ENCODE measurements at regions not wholly inside any gene's neighbourhood (a gene's known extent, or its start where the extent isn't known, plus 50 kb on each side); places are given as distances from the start of the nearest gene placed in this dataset.

GRCh38 chr16:86986809-86987487 lies 330.2 kb downstream of the C16orf95 start:
- H3K27ac ChIP-seq, result no peak overlapping the region
- no peaks in the 10 kb centered on the region for H3K9me2 ChIP-seq (ENCODE audit: insufficient read depth)
- no peak for DNase-seq
- no peaks in the 10 kb centered on the region for H3K36me3 ChIP-seq (ENCODE audit: low read depth)
- H3F3A ChIP-seq (ENCODE audit: insufficient read depth), result peaks cover 10% of the 10 kb centered on the region
- peaks cover 5% of the 10 kb centered on the region; the same call in 1 of the 2 replicates for H3K4me1 ChIP-seq (ENCODE audit: insufficient read depth)
- H3K79me2 ChIP-seq (ENCODE audit: insufficient read depth), result no peaks in the 10 kb centered on the region
- in situ Hi-C loops (cut with MboI), result no loop called here
- no peak overlapping the region for H3K4me3 ChIP-seq
- H2AFZ ChIP-seq, result no peak overlapping the region
- no peak overlapping the region for H3K9ac ChIP-seq
- TF ChIP-seq EZH2phosphoT487 (IDR thresholded peaks at IDR 0.05; ENCODE audit: insufficient read depth, low read depth) (no peak), EZH2 (IDR thresholded peaks at IDR 0.05; ENCODE audit: insufficient read depth, poor library complexity, severe bottlenecking) (no peak)
- no peak overlapping the region for H3K4me2 ChIP-seq (ENCODE audit: unreplicated experiment)
- H3K27me3 ChIP-seq (replicated peaks; ENCODE audit: insufficient read depth), result peaks cover 10% of the 10 kb centered on the region
- H3K9me3 ChIP-seq (ENCODE audit: low read depth), result no peaks in the 10 kb centered on the region
- H4K20me1 ChIP-seq (ENCODE audit: insufficient read depth), result no peaks in the 10 kb centered on the region
- 93% methylated on average over 15 to 18 of the region's 18 CpGs for WGBS, 2 experiments (ENCODE audit: low coverage in 1 of 2, low lambda C conversion rate in 2 of 2, missing lambda C conversion rate in 2 of 2)

GRCh38 chr16:86987746-86988670 lies 329.2 kb downstream of the C16orf95 start:
- in situ Hi-C loops (cut with MboI), result no loop called here
- no peaks in the 10 kb centered on the region for H3K9me2 ChIP-seq (ENCODE audit: insufficient read depth)
- no peak overlapping the region for H3K4me3 ChIP-seq
- peaks cover 5% of the 10 kb centered on the region; the same call in 1 of the 2 replicates for H3K4me1 ChIP-seq (ENCODE audit: insufficient read depth)
- H3K9me3 ChIP-seq (ENCODE audit: low read depth), result no peaks in the 10 kb centered on the region
- H3K36me3 ChIP-seq (ENCODE audit: low read depth), result no peaks in the 10 kb centered on the region
- no peak for DNase-seq
- no peaks in the 10 kb centered on the region; the same call in 1 of the 2 replicates for H3K27me3 ChIP-seq (replicated peaks; ENCODE audit: insufficient read depth)
- no peak for TF ChIP-seq EZH2phosphoT487 (IDR thresholded peaks at IDR 0.05; ENCODE audit: insufficient read depth, low read depth)
- no peak for TF ChIP-seq EZH2 (IDR thresholded peaks at IDR 0.05; ENCODE audit: insufficient read depth, poor library complexity, severe bottlenecking)
- no peaks in the 10 kb centered on the region for H3K79me2 ChIP-seq (ENCODE audit: insufficient read depth)
- WGBS, 2 experiments (ENCODE audit: low coverage in 1 of 2, low lambda C conversion rate in 2 of 2, missing lambda C conversion rate in 2 of 2), result 75% methylated on average over 31 of the region's 31 CpGs
- H4K20me1 ChIP-seq (ENCODE audit: insufficient read depth), result no peaks in the 10 kb centered on the region
- no peak overlapping the region for H3K9ac ChIP-seq
- H3K4me2 ChIP-seq (ENCODE audit: unreplicated experiment), result no peak overlapping the region
- H3K27ac ChIP-seq, result no peak overlapping the region
- H2AFZ ChIP-seq, result no peak overlapping the region
- H3F3A ChIP-seq (ENCODE audit: insufficient read depth), result peaks cover 12% of the 10 kb centered on the region

DNA sequence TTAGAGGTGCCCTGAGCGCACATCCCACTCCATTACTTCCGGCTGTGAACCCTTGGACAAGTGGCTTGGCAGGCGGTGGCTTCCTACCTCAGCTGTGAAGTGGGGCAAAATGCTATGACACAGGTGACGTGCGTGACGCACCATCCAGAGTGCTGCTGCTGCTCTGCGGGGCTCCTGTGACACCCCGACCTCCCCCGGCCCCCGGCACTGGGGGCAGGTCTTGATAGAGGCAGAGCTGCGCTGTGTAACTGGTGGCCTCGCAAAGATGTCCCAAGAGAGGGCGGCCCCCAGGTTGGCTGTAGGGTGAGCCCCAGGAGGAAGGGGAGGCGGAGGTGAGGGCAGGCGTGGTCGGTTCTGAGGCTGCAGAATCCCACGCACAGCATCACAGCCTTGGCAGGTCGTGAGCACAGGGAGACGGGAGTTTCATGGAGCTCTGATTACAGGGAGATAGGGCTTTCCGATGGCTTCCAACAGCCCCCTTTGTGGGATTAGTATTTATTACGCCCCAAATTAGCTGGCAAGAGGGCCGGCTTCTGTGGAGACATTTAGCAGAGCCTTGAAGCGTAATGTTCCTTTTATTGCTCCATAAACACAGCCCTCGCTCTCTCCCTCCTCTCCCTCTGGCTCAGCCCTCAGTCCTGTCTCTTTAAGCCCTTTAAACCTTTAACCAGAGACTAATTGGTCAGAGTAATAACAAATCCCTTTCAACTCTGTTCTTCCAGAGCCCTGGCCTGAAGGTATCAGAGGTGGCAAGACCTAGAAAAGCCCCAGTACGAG lies 328.1 kb downstream of the C16orf95 start:
- no peaks in the 10 kb centered on the region for H3K79me2 ChIP-seq (ENCODE audit: insufficient read depth)
- WGBS, 2 experiments (ENCODE audit: low coverage in 1 of 2, low lambda C conversion rate in 2 of 2, missing lambda C conversion rate in 2 of 2), result 83 to 85% methylated on average over 25 of the region's 25 CpGs
- H3K9me2 ChIP-seq (ENCODE audit: insufficient read depth), result no peaks in the 10 kb centered on the region
- H4K20me1 ChIP-seq (ENCODE audit: insufficient read depth), result no peaks in the 10 kb centered on the region
- H3K9me3 ChIP-seq (ENCODE audit: low read depth), result no peaks in the 10 kb centered on the region
- H3K4me3 ChIP-seq, result no peak overlapping the region
- H3F3A ChIP-seq (ENCODE audit: insufficient read depth), result peaks cover 13% of the 10 kb centered on the region
- H2AFZ ChIP-seq, result no peak overlapping the region
- TF ChIP-seq EZH2 (IDR thresholded peaks at IDR 0.05; ENCODE audit: insufficient read depth, poor library complexity, severe bottlenecking) (no peak), EZH2phosphoT487 (IDR thresholded peaks at IDR 0.05; ENCODE audit: insufficient read depth, low read depth) (no peak)
- in situ Hi-C loops (cut with MboI), result no loop called here
- peaks cover 6% of the 10 kb centered on the region for H3K4me1 ChIP-seq (ENCODE audit: insufficient read depth)
- no peak overlapping the region for H3K4me2 ChIP-seq (ENCODE audit: unreplicated experiment)
- H3K9ac ChIP-seq, result no peak overlapping the region
- H3K27ac ChIP-seq, result no peak overlapping the region
- H3K36me3 ChIP-seq (ENCODE audit: low read depth), result no peaks in the 10 kb centered on the region
- H3K27me3 ChIP-seq (replicated peaks; ENCODE audit: insufficient read depth), result no peaks in the 10 kb centered on the region; the same call in 1 of the 2 replicates
- no peak for DNase-seq

- H3K9me2 ChIP-seq (ENCODE audit: insufficient read depth), result no peaks in the 10 kb centered on the region
- H3K9ac ChIP-seq, result no peak overlapping the region
- in situ Hi-C loops (cut with MboI), result no loop called here
- no peak overlapping the region for H2AFZ ChIP-seq
- TF ChIP-seq EZH2 (IDR thresholded peaks at IDR 0.05; ENCODE audit: insufficient read depth, poor library complexity, severe bottlenecking), result no peak
- no peak for TF ChIP-seq EZH2phosphoT487 (IDR thresholded peaks at IDR 0.05; ENCODE audit: insufficient read depth, low read depth)
- H3K27me3 ChIP-seq (replicated peaks; ENCODE audit: insufficient read depth), result no peaks in the 10 kb centered on the region; the same call in 1 of the 2 replicates
- no peaks in the 10 kb centered on the region for H3K36me3 ChIP-seq (ENCODE audit: low read depth)
- no peak overlapping the region for H3K27ac ChIP-seq
- DNase-seq, result no peak
- no peak overlapping the region for H3K4me2 ChIP-seq (ENCODE audit: unreplicated experiment)
- H3K4me3 ChIP-seq, result no peak overlapping the region
- 94 to 98% methylated on average over 9 of the region's 9 CpGs for WGBS, 2 experiments (ENCODE audit: low coverage in 1 of 2, low lambda C conversion rate in 2 of 2, missing lambda C conversion rate in 2 of 2)
- peaks cover 18% of the 10 kb centered on the region for H3K4me1 ChIP-seq (ENCODE audit: insufficient read depth)
- peaks cover 16% of the 10 kb centered on the region for H3F3A ChIP-seq (ENCODE audit: insufficient read depth)
- H3K9me3 ChIP-seq (ENCODE audit: low read depth), result no peaks in the 10 kb centered on the region
- no peaks in the 10 kb centered on the region for H3K79me2 ChIP-seq (ENCODE audit: insufficient read depth)
- no peaks in the 10 kb centered on the region for H4K20me1 ChIP-seq (ENCODE audit: insufficient read depth)
These were observed 326.7 kb downstream of the C16orf95 start for GRCh38 chr16:86990451-86990850.

Data from GM23248 (cell line).